ENCODE measurements at regions not wholly inside any gene's neighbourhood (a gene's known extent, or its start where the extent isn't known, plus 50 kb on each side); places are given as distances from the start of the nearest gene placed in this dataset.

DNA sequence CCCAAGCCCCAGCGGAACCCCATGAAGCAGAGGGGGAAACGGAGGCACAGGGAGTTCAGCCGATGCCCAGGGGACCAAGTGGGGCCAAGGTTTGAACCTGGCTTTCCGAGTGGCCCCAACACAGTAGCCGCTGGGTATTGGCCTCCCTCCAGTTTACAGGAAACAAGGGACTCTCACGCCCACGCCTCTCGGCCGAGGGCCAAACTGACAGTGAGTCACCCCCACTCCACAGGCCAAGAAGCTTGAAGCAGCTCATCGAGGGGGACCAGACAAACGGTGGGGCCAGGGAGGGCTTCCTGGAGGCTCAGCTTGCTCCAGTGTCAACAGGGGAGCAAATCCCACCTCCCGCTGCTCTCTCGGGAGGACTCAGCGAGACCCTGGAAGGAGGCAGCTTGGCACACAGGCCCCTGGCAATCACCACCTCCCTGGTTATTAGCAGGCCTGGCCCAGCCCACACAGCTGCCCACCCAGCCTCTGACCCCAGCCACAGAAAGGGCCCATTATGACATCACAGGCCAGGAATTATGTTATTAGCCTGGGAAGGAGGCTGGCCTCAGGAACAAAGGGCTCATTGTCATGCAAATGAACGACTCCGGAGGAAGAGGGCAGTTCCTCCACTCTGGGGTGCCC, 54.6 kb downstream of the NCOR2 start:
- TF ChIP-seq, protein P1, sequence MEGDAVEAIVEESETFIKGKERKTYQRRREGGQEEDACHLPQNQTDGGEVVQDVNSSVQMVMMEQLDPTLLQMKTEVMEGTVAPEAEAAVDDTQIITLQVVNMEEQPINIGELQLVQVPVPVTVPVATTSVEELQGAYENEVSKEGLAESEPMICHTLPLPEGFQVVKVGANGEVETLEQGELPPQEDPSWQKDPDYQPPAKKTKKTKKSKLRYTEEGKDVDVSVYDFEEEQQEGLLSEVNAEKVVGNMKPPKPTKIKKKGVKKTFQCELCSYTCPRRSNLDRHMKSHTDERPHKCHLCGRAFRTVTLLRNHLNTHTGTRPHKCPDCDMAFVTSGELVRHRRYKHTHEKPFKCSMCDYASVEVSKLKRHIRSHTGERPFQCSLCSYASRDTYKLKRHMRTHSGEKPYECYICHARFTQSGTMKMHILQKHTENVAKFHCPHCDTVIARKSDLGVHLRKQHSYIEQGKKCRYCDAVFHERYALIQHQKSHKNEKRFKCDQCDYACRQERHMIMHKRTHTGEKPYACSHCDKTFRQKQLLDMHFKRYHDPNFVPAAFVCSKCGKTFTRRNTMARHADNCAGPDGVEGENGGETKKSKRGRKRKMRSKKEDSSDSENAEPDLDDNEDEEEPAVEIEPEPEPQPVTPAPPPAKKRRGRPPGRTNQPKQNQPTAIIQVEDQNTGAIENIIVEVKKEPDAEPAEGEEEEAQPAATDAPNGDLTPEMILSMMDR (IDR thresholded peaks at IDR 0.05; ENCODE audit: insufficient read depth, low read length) = no peak
- no peak overlapping the region for H3K4me3 ChIP-seq (ENCODE audit: low read depth, low read length)
- peak; percentile 95 for DNase-seq (ENCODE audit: low read depth)

DNA sequence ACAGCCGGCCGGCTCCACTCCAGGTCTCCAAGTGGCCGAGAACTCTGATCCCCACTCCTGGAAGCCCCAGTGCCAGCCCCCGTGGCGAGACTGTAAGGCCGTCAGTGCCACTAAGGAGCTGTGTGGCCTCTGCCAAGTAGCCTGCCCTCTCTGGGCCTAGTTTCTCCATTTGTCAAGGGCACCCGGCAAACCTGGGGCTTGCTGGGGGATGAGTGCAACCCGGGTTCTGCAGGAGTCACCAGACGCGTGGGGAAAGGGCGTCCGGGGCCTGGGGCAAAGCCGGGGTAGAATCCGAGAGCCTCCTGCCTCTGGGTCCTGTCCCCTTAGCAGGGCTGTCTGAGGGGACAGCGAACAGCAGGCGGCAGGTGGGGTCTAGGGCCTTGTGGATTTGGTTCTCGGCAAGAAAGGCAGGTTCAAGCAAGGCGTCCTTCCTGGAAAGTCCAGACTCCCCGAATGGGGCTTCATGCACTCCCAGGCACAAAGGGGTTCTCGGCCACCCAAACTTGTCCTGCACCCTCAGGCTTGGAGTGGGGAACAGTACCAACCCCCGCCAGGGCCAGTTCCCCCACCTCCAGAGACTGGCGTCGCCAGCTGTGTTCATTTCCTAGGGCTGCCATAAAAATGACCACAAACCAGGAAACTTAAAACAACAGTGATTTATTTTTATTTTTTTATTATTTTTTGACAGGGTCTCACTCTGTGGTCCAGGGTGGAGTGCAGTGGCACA, 56.0 kb downstream of the NCOR2 start:
- DNase-seq (ENCODE audit: low read depth) = no peak
- no peak overlapping the region for H3K4me3 ChIP-seq (ENCODE audit: low read depth, low read length)
- TF ChIP-seq, protein P1 (IDR thresholded peaks at IDR 0.05; ENCODE audit: insufficient read depth, low read length) = no peak

DNA sequence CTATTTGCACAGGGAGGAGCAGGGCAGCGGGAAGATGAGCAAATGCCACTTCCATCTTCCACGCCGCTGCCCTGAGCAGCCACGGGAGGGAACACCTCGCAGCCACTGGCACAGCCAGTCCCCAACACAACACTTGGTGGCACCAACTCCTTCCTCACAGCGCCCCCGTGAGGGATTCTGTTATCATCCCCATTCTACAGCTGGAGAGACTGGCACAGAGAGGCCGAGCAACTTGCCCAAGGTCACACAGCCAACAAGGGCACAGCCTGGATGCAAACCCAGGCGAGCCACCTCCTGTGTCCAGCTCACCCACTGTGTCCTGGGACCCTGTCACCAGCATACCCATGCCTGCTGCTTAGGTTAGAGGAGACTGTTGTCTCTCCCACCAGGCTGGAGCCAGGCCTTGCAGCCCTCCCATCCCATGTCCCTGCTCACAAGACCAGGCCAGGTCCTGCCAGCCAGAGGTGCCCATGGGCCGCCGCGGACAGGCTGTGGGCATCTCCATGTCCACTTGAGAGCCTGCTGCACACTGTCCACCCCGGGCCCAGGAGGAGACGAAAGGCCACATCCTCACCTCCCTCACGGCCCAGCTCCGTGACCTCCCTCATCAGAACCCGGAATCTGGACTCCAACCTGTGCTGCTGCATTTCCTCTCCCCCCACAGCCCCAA, 57.0 kb downstream of the NCOR2 start:
- TF ChIP-seq, protein P1 (IDR thresholded peaks at IDR 0.05; ENCODE audit: insufficient read depth, low read length) = no peak
- no peak for DNase-seq (ENCODE audit: low read depth)
- H3K4me3 ChIP-seq (ENCODE audit: low read depth, low read length) = no peak overlapping the region

DNA sequence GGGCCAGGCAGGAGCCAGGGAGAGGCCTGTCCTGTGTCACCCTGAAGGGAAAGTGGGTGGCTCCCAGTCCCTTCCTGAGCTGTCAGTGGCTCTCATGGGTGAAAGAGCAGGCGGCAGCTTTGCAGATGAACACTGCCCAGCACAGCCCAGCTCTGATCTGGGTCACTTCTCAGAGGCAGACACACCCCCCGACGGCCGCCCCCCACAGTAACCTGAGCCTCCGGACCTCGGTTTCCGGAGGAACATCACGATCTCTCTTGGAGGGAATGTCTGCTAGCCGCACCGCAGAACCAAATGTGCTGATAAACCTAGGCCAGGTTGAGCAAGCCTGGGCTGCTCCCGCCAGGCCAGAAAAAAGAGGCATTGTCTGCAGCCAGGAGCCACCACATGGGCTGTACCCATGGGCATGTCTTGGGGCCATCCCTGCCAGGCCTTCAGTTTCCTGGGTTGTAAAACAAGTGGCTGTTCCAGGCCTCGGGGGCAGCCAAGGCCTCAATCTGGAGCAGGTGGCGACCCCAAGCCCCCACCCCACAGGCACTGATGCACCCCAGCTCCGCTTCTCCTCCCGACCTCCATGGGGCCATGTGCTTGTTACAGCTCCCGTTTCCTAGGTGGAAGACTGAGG, 57.6 kb downstream of the NCOR2 start:
- TF ChIP-seq, protein P1 (IDR thresholded peaks at IDR 0.05; ENCODE audit: insufficient read depth, low read length) = no peak
- no peak overlapping the region for H3K4me3 ChIP-seq (ENCODE audit: low read depth, low read length)
- DNase-seq (ENCODE audit: low read depth) = peak; percentile 73

DNA sequence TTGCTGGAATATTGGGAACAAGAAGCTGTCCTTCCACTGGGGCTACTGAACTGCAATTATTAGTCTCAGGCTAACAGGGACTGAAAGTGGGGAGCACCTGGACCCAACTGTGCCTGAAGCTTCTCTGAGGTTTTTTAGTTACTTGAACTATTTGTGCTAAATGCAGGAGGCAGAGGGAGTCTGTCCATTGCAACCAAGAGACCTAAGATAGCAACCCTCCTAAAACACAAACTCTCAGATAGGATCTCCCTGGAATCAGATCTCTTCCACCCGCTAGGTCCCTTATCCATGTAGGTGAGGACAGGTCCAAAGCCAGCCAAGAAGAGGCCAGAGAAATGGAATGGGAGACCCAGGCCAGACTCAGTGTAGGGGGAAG, 58.1 kb downstream of the NCOR2 start:
- TF ChIP-seq, protein P1 (IDR thresholded peaks at IDR 0.05; ENCODE audit: insufficient read depth, low read length) = no peak
- DNase-seq (ENCODE audit: low read depth) = peak; percentile 27
- no peak overlapping the region for H3K4me3 ChIP-seq (ENCODE audit: low read depth, low read length)

DNA sequence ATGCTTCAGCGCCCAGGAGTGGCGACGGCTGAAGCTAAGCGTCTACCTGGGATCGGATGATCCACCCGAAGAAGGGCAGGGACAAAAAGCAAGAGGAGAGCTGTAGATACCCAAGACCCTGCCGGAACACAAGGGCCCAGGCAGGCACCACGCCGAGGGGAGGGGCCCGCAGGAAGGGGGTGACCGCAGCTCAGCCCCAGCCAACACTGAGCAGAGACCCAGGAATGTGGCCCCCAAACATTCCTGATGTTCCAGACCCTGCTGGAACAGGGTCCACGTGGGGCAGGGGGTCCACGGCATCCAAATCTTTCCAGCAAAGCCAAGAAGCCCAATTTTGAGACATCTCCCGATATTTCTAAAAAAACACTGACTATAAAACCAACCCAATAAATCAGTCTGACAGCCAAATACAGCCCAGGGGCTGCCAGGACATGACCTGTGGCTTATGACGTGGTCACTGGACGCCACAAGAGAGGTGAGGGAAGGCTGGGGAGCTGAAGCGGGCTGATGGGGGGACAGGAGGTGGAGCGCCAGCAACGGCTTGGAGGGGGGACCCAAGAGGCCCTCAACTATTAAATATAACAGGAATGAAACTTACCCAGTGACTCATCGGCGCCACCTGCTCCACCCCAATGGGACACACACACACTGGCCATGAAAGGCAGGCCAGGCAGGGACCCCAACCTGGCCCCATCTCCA, 58.9 kb downstream of the NCOR2 start:
- no peak for DNase-seq (ENCODE audit: low read depth)
- H3K4me3 ChIP-seq (ENCODE audit: low read depth, low read length) = no peak overlapping the region
- TF ChIP-seq, protein P1 (IDR thresholded peaks at IDR 0.05; ENCODE audit: insufficient read depth, low read length) = no peak
